BJ (cell line): ENCODE measurements at regions not wholly inside any gene's neighbourhood (a gene's known extent, or its start where the extent isn't known, plus 50 kb on each side); places are given as distances from the start of the nearest gene placed in this dataset.

Source experiments
- CTCF ChIA-PET: fragments of 350-600 bp; formaldehyde crosslinking; extraction: SDS; loops from one replicate; lab custom pipeline; 2021; ENCODE audit warnings: antibody characterized with exemption, inconsistent platforms; lab: Yijun Ruan, JAX
- POLR2A ChIA-PET: fragments of 300-600 bp; sonication (Branson Sonifier 250); formaldehyde crosslinking; extraction: SDS; loops from one replicate; lab custom pipeline; 2021; ENCODE audit warnings: antibody characterized with exemption; lab: Charles Lee
- DNase-seq: peaks from one replicate; pipeline ENCODE4 v3.0.0-alpha.2; 2011; ENCODE audit warnings: low read depth
- H3K27me3 ChIP-seq: 2 replicates; pipeline ENCODE4 v1.6.0; 2011; ENCODE audit warnings: low read length; ENCODE audit not compliant: control insufficient read depth, insufficient read depth
- H3K36me3 ChIP-seq: 2 replicates; pipeline ENCODE4 v1.5.1; 2011; ENCODE audit warnings: low read length; ENCODE audit not compliant: control insufficient read depth, insufficient read depth
- H3K4me3 ChIP-seq: 2 replicates; pipeline ENCODE4 v1.5.1; 2011; ENCODE audit warnings: low read depth, mild to moderate bottlenecking, control low read depth, low read length
- TF ChIP-seq, protein P1 (sequence below): IDR thresholded peaks from 2 replicates; pipeline ENCODE4 v1.5.1; 2011; ENCODE audit warnings: low read depth, mild to moderate bottlenecking, control low read depth, inconsistent platforms, low read length, moderate library complexity; ENCODE audit not compliant: insufficient read depth

DNA sequence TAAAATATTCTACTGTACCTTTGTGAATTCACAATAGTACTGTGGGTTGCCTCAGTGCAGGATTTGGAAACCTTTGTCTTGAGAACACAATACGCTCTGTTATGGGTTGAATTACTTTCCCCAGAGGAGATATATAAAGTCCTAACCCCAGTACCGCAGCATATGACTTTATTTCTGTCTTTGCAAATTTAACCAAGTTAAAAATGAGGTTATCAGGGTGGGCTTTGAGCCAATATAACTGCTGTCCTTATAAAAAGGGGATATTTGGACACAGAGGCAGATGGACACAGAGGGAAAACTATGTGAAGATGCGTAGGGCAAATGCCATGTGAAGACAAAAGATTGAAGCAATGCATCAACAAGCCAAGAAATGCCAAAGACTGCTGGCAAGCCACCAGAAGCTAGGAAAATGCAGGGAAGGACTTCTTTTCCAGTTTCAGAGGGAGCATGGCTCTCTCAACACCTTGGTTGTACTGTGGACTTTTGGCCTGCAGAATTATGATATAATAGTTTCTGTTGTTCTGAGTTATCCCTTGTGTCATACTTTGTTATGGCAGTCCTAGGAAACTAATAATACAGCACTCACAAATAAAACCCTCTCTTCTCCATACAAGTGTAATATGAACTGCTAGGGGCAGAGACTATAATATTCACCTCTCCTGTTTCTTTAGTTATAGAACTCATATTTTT is 292.6 kb upstream of the SPTLC3 start:
- no peaks in the 10 kb centered on the region for H3K36me3 ChIP-seq
- no peaks in the 10 kb centered on the region for H3K27me3 ChIP-seq
- POLR2A ChIA-PET: no interaction called here

DNA sequence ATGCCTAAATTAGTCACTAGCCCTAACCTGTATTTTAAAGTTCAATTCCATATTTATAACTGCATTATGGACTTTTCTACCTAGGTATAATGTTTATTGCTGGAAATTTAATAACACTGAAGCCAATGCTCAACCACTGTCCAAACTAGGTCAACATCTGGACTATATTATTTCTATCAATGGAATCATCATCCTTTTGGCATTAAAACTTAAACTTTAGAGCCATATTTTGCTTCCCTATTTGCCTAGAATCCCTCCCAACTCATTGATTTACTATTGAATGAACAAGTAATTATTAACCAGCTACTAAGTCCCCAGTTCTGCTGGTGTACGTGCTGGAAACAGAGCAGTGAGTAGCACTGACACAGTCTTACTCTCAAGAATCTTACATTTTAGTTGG is 291.7 kb upstream of the SPTLC3 start:
- TF ChIP-seq, protein P1, sequence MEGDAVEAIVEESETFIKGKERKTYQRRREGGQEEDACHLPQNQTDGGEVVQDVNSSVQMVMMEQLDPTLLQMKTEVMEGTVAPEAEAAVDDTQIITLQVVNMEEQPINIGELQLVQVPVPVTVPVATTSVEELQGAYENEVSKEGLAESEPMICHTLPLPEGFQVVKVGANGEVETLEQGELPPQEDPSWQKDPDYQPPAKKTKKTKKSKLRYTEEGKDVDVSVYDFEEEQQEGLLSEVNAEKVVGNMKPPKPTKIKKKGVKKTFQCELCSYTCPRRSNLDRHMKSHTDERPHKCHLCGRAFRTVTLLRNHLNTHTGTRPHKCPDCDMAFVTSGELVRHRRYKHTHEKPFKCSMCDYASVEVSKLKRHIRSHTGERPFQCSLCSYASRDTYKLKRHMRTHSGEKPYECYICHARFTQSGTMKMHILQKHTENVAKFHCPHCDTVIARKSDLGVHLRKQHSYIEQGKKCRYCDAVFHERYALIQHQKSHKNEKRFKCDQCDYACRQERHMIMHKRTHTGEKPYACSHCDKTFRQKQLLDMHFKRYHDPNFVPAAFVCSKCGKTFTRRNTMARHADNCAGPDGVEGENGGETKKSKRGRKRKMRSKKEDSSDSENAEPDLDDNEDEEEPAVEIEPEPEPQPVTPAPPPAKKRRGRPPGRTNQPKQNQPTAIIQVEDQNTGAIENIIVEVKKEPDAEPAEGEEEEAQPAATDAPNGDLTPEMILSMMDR: no peak
- ChIA-PET CTCF (no interaction called here), POLR2A (no interaction called here)
- Histone ChIP-seq H3K36me3 (no peaks in the 10 kb centered on the region), H3K4me3 (no peak overlapping the region), H3K27me3 (no peaks in the 10 kb centered on the region)
- no peak for DNase-seq

More for the DNA sequence above, 292.6 kb upstream of the SPTLC3 start:
- H3K4me3 ChIP-seq: no peak overlapping the region
- TF ChIP-seq, protein P1: no peak
- no peak for DNase-seq
- CTCF ChIA-PET: no interaction called here

DNA sequence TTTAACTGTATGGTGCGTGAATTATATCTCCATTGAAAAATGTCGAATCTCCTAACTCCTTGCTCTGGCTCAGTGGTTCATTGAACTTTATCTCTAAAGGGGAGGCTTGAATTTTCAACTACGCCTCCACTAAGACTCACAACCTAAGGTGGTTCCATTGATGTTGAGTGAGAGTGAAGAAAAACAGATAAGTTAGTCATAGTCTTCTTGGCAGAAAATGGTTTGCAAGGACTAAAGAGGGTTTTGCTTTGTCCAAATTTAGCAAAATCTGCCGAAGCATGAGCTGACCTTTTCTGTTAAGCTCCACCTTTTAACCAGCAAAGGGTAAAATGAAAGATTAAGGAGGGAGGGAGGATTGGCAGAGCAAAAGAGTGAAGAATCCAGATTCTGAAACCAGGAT is 290.2 kb upstream of the SPTLC3 start:
- no peak for DNase-seq
- CTCF ChIA-PET: no interaction called here
- POLR2A ChIA-PET: no interaction called here

DNA sequence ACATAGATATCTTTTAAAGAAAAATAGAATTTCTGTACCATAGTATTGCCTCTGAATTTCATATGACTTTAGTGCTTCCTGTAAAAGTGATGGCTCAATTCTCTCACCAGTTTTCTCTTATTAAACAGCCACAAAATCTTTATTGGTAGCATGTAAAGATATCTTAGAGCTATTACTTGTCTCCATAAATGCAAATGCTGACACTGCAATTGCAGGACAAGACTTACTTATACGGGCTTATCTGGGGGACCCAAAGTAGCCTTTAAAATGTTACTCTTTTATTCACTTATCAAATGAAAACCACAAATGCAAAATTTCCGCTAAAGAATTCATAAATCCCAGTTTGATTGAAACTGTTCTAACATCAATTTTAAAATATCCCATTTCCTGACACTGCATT is 287.1 kb upstream of the SPTLC3 start:
- no peaks in the 10 kb centered on the region for H3K27me3 ChIP-seq
- DNase-seq: no peak
- no peak overlapping the region for H3K4me3 ChIP-seq
- TF ChIP-seq, protein P1: no peak
- CTCF ChIA-PET: no interaction called here
- POLR2A ChIA-PET: no interaction called here
- no peaks in the 10 kb centered on the region for H3K36me3 ChIP-seq

More for the DNA sequence above, 290.2 kb upstream of the SPTLC3 start:
- Histone ChIP-seq H3K36me3 (no peaks in the 10 kb centered on the region), H3K4me3 (no peak overlapping the region), H3K27me3 (no peaks in the 10 kb centered on the region)
- TF ChIP-seq, protein P1: no peak

DNA sequence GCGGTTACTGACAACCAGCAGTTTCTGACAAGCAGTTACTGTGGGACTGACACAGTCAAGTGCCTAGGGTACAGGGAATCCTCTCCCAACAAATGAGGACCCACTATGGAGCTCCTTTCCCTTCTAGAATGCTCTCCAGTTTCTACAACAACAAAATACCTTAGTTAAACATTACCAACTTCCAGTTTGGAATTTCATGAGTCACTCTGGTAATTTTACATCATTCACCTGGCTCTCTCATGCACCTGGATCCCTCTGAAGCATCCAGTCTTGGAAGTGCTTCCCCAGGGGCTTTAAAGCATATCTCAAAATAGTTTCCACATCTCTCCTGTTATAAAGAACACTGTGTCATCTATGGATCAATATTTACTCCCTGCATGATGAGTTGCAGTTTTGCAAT is 286.7 kb upstream of the SPTLC3 start:
- H3K27me3 ChIP-seq: no peaks in the 10 kb centered on the region
- POLR2A ChIA-PET: no interaction called here
- DNase-seq: no peak
- TF ChIP-seq, protein P1: no peak
- CTCF ChIA-PET: no interaction called here
- no peaks in the 10 kb centered on the region for H3K36me3 ChIP-seq
- H3K4me3 ChIP-seq: no peak overlapping the region
